ENCODE measurements at regions not wholly inside any gene's neighbourhood (a gene's known extent, or its start where the extent isn't known, plus 50 kb on each side); places are given as distances from the start of the nearest gene placed in this dataset.

DNA sequence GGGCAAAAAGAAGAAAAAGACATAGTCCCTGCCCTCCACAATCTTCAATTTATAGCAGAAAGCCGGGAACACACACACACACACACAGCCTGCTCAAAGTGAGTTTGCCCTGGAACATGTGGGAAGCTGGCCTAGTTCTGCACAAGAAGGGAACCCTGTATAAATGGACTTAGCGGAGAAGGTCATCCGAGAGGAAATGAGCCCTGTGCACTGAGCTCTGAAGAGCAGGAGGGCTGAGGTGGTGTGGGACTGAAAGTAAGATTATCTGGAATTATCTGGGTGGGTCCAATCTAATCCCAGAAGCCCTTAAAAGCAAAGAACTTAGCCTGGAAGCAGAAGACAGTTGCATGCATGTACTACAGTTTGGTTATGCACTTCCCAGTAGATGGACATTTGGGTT is 90.0 kb upstream of the CTSV start:
- TF ChIP-seq, protein P1, sequence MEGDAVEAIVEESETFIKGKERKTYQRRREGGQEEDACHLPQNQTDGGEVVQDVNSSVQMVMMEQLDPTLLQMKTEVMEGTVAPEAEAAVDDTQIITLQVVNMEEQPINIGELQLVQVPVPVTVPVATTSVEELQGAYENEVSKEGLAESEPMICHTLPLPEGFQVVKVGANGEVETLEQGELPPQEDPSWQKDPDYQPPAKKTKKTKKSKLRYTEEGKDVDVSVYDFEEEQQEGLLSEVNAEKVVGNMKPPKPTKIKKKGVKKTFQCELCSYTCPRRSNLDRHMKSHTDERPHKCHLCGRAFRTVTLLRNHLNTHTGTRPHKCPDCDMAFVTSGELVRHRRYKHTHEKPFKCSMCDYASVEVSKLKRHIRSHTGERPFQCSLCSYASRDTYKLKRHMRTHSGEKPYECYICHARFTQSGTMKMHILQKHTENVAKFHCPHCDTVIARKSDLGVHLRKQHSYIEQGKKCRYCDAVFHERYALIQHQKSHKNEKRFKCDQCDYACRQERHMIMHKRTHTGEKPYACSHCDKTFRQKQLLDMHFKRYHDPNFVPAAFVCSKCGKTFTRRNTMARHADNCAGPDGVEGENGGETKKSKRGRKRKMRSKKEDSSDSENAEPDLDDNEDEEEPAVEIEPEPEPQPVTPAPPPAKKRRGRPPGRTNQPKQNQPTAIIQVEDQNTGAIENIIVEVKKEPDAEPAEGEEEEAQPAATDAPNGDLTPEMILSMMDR (IDR thresholded peaks at IDR 0.05; ENCODE audit: low read depth, low read length, poor library complexity, severe bottlenecking): no peak
- TF ChIP-seq EZH2phosphoT487 (IDR thresholded peaks at IDR 0.05; ENCODE audit: borderline replicate concordance, low read length): no peak

Data from DOHH2 (cell line).